ENCODE measurements at regions not wholly inside any gene's neighbourhood (a gene's known extent, or its start where the extent isn't known, plus 50 kb on each side); places are given as distances from the start of the nearest gene placed in this dataset.

DNA sequence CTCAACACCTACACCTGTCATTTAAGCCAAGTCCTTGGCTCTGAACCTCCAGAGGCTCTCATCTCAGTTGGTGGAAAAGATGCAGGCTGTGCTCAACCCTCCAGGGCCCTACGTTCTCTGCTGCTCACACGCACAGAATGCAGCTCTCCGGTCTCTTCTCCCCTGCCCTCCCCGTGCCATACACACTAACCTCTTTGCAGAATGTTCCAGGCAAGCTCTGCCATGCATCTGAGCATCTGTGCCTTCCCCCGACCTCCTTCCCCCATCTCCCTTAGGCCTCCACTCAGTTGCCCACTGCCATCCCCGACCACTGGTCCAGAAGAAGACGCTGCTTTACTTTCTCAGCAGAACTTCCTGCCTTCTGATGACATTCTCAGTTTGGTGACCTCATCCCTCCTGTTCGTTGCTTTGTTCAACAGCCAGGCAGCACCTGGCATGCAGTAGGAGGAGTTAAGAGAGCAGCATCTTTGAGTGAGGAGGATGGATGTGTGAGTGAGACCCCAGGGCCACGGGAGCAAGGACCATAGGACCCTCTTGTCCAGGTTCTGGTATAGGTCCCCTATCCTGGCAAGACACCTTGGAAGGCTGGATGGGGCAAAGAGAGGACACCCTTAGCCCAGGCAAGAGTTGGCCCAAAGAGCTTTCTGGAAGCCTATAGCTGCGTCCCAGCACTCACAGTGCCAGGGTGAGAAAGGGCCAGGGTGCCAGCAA lies 598.0 kb downstream of the BRD1 start:
- TF ChIP-seq, protein P1, sequence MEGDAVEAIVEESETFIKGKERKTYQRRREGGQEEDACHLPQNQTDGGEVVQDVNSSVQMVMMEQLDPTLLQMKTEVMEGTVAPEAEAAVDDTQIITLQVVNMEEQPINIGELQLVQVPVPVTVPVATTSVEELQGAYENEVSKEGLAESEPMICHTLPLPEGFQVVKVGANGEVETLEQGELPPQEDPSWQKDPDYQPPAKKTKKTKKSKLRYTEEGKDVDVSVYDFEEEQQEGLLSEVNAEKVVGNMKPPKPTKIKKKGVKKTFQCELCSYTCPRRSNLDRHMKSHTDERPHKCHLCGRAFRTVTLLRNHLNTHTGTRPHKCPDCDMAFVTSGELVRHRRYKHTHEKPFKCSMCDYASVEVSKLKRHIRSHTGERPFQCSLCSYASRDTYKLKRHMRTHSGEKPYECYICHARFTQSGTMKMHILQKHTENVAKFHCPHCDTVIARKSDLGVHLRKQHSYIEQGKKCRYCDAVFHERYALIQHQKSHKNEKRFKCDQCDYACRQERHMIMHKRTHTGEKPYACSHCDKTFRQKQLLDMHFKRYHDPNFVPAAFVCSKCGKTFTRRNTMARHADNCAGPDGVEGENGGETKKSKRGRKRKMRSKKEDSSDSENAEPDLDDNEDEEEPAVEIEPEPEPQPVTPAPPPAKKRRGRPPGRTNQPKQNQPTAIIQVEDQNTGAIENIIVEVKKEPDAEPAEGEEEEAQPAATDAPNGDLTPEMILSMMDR (IDR thresholded peaks at IDR 0.05; ENCODE audit: insufficient read depth, low read length, poor library complexity, severe bottlenecking) = no peak
- no peaks in the 10 kb centered on the region for H3K27me3 ChIP-seq (replicated peaks; ENCODE audit: control insufficient read depth, insufficient read depth, low read length)
- H3K36me3 ChIP-seq (ENCODE audit: control insufficient read depth, insufficient read depth, low read length) = no peaks in the 10 kb centered on the region
- H3K4me3 ChIP-seq (replicated peaks; ENCODE audit: low read depth, low read length) = no peak overlapping the region
- no peak for DNase-seq (ENCODE audit: extremely low read depth, insufficient read length)

DNA sequence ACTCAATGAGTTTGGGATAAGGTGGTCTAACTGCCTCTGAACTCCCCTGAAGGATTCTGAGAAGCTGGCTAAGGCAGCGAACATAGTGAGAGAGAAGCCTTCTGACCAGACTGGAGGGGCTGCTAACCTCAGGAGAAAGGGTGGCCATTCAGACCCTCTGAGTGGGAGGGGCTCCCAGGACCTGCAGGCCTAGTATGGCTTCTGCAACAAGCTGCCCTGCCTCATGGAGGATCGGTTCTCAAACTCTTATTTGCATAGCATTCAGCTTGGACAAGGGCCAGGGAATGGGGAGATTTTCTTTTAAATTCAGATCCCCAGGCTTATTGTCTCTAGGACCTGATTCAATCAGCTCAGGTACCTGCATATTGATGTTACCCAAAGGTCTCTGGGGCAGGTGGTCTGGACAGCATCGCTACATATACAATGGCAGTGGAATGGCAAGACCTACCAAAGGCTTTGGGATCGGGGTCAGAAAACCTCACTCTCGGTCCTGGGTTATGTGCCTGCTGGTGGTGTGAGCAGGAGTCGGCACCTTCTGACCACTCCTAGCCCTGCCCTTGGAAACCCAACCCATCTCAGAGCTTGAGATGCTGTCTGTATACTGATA lies 599.1 kb downstream of the BRD1 start:
- TF ChIP-seq, protein P1 (IDR thresholded peaks at IDR 0.05; ENCODE audit: insufficient read depth, low read length, poor library complexity, severe bottlenecking) = no peak
- no peaks in the 10 kb centered on the region for H3K36me3 ChIP-seq (ENCODE audit: control insufficient read depth, insufficient read depth, low read length)
- no peak for DNase-seq (ENCODE audit: extremely low read depth, insufficient read length)
- H3K4me3 ChIP-seq (replicated peaks; ENCODE audit: low read depth, low read length) = no peak overlapping the region
- H3K27me3 ChIP-seq (replicated peaks; ENCODE audit: control insufficient read depth, insufficient read depth, low read length) = no peaks in the 10 kb centered on the region

DNA sequence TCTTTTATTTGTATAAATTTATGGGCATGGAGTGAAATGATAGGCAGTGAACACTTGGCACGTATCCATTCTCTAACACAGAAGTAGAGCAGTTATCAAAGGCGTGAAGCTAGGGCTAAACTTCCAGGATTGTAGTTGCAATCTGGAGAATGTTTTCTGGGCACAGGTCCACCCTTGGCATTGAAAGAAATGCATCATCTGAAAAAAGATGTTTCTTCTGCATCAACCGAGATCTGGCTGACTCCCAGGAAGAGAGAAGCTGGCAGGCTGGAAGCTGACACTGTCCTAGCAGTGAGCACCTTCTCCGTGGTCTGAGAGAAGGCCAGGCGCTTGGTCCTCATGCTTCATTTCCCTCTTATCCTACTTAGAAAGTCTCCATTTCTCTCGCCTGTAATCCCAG lies 600.0 kb downstream of the BRD1 start:
- no peak overlapping the region for H3K4me3 ChIP-seq (replicated peaks; ENCODE audit: low read depth, low read length)
- H3K27me3 ChIP-seq (replicated peaks; ENCODE audit: control insufficient read depth, insufficient read depth, low read length) = no peaks in the 10 kb centered on the region
- no peak for DNase-seq (ENCODE audit: extremely low read depth, insufficient read length)
- no peaks in the 10 kb centered on the region for H3K36me3 ChIP-seq (ENCODE audit: control insufficient read depth, insufficient read depth, low read length)
- TF ChIP-seq, protein P1 (IDR thresholded peaks at IDR 0.05; ENCODE audit: insufficient read depth, low read length, poor library complexity, severe bottlenecking) = no peak

DNA sequence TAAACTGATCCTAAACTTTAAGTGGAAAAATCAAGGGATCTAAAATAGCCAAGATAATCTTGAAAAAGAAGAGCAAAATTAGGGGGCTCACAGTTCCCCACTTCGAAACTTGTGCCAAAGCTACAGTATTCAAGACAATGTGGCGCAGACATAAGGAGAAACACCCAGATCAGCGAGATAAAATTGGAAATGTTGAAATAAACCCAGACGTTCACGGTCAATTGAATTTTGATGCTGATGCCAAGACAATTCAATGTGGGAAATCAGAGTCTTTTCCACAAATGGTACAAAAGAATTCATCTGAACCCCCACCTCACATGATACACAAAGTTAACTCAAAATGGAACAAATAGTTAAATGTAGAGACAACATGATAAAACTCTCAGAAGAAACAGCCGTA lies 601.6 kb downstream of the BRD1 start:
- no peak overlapping the region for H3K4me3 ChIP-seq (replicated peaks; ENCODE audit: low read depth, low read length)
- no peaks in the 10 kb centered on the region for H3K36me3 ChIP-seq (ENCODE audit: control insufficient read depth, insufficient read depth, low read length)
- TF ChIP-seq, protein P1 (IDR thresholded peaks at IDR 0.05; ENCODE audit: insufficient read depth, low read length, poor library complexity, severe bottlenecking) = no peak
- H3K27me3 ChIP-seq (replicated peaks; ENCODE audit: control insufficient read depth, insufficient read depth, low read length) = no peaks in the 10 kb centered on the region
- DNase-seq (ENCODE audit: extremely low read depth, insufficient read length) = no peak

DNA sequence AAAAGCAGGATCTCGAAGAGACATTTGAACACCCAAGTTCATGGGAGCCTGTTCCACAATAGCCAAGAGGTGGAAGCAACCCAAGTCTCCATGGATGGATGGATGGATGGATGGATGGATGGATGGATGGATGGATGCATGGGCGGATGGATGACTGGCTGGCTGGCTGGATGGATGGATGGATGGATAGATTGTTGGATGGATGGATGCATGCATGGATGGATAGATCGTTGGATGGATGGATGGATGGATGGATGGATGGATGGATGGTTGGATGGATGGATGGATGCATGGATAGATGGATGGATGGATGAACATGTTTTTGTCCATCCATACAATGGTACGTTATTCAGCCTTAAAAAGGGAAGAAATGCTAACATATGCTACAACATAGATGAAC lies 603.4 kb downstream of the BRD1 start:
- H3K4me3 ChIP-seq (replicated peaks; ENCODE audit: low read depth, low read length) = no peak overlapping the region
- H3K36me3 ChIP-seq (ENCODE audit: control insufficient read depth, insufficient read depth, low read length) = no peaks in the 10 kb centered on the region
- DNase-seq (ENCODE audit: extremely low read depth, insufficient read length) = no peak
- no peaks in the 10 kb centered on the region for H3K27me3 ChIP-seq (replicated peaks; ENCODE audit: control insufficient read depth, insufficient read depth, low read length)
- TF ChIP-seq, protein P1 (IDR thresholded peaks at IDR 0.05; ENCODE audit: insufficient read depth, low read length, poor library complexity, severe bottlenecking) = no peak
